ENCODE measurements at regions not wholly inside any gene's neighbourhood (a gene's known extent, or its start where the extent isn't known, plus 50 kb on each side); places are given as distances from the start of the nearest gene placed in this dataset.

DNA sequence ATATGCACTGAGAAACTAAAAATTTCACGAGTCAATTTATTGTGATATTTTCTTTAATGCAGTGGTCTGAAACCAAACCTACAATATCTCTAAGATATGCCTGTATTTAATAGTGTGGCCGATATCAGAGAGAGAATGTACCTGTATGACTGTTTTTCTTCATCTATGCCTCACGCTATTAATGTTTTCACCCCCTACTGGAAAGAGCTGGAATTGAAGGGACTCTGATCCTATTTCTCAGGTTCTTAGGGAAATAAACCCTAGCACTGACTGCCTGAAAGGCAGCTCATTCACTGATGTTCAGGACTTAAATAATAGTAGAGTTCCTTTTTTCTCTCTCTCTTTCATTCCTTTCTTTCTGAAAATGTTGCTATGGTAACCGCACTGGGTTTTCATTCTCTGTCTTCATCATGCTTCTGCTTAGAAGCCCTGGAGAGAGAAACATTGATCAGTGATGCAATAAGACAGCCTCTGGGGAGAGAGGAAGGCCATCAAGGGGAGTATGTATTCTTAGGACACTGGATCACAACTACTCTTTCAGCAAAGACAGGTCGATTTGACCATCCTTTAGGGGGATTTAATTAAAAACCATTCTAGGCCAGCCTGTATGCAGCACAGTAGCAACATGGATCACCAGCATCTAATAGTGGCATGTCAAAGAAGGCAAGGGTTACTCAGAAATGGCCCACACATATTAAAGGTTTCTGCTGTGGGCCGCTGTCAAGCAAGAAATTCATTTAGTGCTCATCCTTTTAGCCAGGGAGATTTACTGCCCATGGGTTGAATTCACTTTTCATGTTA, 1135.7 kb downstream of the IGSF11 start:
- DNase-seq (ENCODE audit: low read depth): no peak
- no peak overlapping the region for H3K4me3 ChIP-seq (ENCODE audit: low read depth, low read length)
- TF ChIP-seq, protein P1, sequence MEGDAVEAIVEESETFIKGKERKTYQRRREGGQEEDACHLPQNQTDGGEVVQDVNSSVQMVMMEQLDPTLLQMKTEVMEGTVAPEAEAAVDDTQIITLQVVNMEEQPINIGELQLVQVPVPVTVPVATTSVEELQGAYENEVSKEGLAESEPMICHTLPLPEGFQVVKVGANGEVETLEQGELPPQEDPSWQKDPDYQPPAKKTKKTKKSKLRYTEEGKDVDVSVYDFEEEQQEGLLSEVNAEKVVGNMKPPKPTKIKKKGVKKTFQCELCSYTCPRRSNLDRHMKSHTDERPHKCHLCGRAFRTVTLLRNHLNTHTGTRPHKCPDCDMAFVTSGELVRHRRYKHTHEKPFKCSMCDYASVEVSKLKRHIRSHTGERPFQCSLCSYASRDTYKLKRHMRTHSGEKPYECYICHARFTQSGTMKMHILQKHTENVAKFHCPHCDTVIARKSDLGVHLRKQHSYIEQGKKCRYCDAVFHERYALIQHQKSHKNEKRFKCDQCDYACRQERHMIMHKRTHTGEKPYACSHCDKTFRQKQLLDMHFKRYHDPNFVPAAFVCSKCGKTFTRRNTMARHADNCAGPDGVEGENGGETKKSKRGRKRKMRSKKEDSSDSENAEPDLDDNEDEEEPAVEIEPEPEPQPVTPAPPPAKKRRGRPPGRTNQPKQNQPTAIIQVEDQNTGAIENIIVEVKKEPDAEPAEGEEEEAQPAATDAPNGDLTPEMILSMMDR (conservative IDR thresholded peaks at IDR 0.05; ENCODE audit: low read depth, low read length): peak; percentile 50

DNA sequence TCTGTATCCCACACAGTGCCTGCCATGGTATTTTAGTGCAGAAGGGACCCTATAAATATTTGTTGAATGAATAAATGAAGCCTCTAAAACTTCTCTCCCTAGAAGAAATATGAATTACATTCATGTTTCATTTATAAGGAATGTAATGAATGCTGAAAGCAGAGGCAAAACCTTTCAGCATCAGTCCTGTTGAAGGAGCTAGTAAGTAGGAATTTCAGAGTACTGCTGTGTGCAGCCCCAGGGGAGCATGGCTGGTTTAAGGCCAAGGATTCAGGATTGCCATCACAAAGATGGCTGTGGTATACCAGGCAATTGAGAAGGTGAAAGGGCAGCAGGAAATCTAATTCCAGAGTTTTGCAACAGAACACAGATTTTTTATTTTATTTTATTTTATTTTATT, 1131.4 kb downstream of the IGSF11 start:
- DNase-seq (ENCODE audit: low read depth): no peak
- H3K4me3 ChIP-seq (ENCODE audit: low read depth, low read length): no peak overlapping the region
- TF ChIP-seq, protein P1 (conservative IDR thresholded peaks at IDR 0.05; ENCODE audit: low read depth, low read length): no peak

DNA sequence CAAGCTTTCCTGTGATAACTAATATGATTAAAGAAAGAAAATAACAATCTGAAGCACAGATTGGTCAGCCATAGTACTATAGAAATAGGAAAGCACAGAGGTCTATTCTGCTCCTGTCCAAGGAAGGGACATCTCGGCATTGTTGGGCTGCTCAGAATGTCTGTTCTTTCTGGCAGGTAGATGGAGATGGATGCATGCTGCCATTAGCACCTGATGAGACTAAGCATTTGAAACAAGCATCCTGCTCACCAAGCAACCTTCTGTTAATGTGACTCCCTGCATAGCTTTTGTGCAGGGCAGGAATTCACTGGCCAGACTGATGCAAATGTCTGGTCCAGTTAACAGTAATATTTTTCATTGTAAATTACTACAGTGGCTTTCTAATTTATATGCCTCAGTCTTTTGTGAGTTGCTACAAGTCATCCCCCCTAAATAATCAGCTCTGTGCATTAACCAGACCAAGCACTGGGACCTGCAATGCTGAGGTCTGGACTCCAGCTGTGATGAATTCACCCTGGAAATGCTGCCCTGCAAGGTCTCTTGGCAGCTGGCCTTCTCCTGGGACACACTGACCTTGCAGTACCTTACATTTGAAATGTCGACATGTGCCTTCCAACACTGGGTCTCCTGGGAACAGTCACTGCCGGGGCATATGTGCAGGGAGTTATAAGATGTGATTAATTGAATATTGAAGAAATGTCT, 1123.7 kb downstream of the IGSF11 start:
- TF ChIP-seq, protein P1 (conservative IDR thresholded peaks at IDR 0.05; ENCODE audit: low read depth, low read length): no peak
- no peak overlapping the region for H3K4me3 ChIP-seq (ENCODE audit: low read depth, low read length)
- DNase-seq (ENCODE audit: low read depth): no peak

DNA sequence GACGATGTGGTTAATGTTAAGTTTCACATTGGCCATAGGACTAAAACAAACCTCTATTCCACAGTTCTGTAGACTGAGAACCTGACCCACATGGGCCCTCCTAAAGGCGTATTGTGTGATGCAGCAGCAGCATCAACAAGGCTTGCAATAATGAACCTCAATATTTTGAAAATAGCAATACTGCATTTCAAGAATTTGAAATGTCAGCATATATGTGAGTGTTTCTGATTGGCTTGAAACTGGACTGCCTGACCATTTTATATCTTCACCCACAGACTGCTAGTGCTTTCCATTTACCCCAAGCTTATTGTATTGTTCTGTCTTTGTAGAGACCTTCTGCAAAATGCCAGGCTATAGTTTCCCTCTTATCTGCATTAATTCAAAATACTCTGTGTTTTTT, 1122.3 kb downstream of the IGSF11 start:
- TF ChIP-seq, protein P1 (conservative IDR thresholded peaks at IDR 0.05; ENCODE audit: low read depth, low read length): no peak
- no peak for DNase-seq (ENCODE audit: low read depth)
- no peak overlapping the region for H3K4me3 ChIP-seq (ENCODE audit: low read depth, low read length)

DNA sequence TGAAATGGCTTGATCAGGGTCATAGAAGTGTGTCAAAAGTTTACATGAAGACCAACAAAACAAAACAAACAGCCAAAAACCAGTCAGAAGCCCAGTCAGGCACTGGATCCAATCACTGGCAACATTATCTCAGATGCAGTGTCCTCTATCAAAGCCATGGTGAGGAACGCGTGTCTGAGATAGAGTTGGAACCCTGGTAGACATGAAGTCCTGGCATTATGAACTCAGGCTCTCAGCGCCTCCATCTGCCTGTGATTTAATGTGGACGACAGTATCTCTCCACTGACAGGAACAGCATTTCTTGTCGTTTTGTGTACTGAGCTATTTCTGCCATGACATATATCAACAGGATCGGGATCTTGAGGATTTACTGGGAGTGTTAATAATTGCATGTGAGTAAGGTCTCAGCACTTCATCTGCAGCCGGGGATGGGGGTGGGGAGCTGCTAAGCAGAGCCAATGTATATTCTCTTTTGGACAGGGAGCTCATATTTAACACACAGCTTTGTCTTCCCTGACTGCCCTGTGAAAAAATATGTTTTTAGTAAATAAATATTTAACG, 1120.0 kb downstream of the IGSF11 start:
- DNase-seq (ENCODE audit: low read depth): no peak
- no peak overlapping the region for H3K4me3 ChIP-seq (ENCODE audit: low read depth, low read length)
- TF ChIP-seq, protein P1 (conservative IDR thresholded peaks at IDR 0.05; ENCODE audit: low read depth, low read length): no peak

DNA sequence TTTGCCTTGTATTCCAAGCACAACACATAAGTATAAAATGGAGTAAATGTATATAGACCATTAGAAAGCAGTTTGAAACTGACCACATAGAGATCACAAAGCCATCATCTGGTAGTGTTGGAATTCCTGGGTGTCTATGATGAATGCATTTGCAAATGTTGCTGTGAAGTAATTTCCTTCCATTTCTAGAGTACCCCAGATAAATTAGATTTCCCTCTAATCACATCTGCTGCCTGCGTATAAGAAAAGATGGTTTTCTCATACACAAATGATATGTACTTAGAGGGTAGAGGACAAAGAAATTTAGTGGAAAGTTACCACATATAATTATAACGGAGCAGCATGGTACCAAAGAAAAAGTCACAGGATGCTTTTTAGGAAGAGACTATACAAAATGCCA, 1117.8 kb downstream of the IGSF11 start:
- TF ChIP-seq, protein P1 (conservative IDR thresholded peaks at IDR 0.05; ENCODE audit: low read depth, low read length): no peak
- H3K4me3 ChIP-seq (ENCODE audit: low read depth, low read length): no peak overlapping the region
- DNase-seq (ENCODE audit: low read depth): no peak

Data from epithelial cell of proximal tubule (primary cell).